WTC11 (cell line): ENCODE measurements at regions not wholly inside any gene's neighbourhood (a gene's known extent, or its start where the extent isn't known, plus 50 kb on each side); places are given as distances from the start of the nearest gene placed in this dataset.

Experiments
- CBFB ChIP-seq: sonication (generic); formaldehyde crosslinking; IDR thresholded peaks from 2 replicates; pipeline ENCODE4 v1.8.1; 2022; ENCODE audit warnings: mild to moderate bottlenecking, low read depth, missing genetic modification reagents
- CTCF ChIP-seq: fragments of 200-600 bp; IDR thresholded peaks from 2 replicates; pipeline ENCODE4 v1.8.0; 2022; ENCODE audit warnings: antibody characterized with exemption
- JUN ChIP-seq: sonication (generic); formaldehyde crosslinking; IDR thresholded peaks from 2 replicates; pipeline ENCODE4 v1.8.0; 2023; ENCODE audit warnings: mild to moderate bottlenecking, missing genetic modification reagents

- TF ChIP-seq CBFB (CRISPR knock-in tag): no peak
- no peak for TF ChIP-seq CTCF
- TF ChIP-seq JUN (CRISPR knock-in tag): no peak
Measured at GRCh38 chr2:200208041-200208440, 98.5 kb upstream of the SPATS2L start.
